ENCODE measurements at regions not wholly inside any gene's neighbourhood (a gene's known extent, or its start where the extent isn't known, plus 50 kb on each side); places are given as distances from the start of the nearest gene placed in this dataset.

DNA sequence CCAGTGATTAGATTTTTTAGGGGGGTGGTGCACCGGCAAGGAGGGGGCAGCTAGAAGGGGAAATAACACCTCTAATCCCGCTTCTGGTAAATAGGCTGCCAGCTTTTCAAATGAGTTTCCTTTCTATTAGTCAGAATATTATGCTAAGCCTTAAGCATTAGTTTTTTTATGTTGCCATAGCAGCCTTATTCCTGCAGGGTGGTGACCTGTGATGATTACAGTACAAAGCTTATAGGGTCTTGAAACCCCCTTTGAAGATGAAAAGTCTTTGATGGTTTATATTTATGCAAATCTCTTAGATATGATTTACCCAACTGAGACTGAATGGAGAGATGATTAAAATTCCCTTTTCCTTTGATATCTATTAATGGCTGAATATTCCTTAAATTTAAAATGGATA lies 109.8 kb downstream of the ZIC5 start:
- no peak for DNase-seq (ENCODE audit: low spot score)

DNA sequence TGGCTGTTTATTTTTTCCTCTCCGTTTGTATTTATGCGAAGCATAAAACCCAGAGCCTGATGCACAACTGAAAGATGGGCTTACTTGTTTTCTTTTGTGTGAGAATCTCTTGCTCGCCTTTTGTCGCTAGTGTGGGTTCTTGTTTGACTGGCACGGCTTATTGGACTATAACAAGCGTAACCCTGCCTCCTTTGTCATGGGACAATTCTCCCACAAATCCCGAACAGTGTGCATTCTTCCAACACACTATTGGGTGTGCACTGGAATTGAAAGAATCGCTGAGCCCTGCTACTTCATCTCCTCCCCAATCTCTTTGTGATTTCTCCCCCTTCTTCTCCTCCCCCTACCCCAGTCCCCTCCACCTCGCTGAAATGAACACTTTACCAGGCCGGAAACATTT lies 110.8 kb downstream of the ZIC5 start:
- no peak for DNase-seq (ENCODE audit: low spot score)

DNA sequence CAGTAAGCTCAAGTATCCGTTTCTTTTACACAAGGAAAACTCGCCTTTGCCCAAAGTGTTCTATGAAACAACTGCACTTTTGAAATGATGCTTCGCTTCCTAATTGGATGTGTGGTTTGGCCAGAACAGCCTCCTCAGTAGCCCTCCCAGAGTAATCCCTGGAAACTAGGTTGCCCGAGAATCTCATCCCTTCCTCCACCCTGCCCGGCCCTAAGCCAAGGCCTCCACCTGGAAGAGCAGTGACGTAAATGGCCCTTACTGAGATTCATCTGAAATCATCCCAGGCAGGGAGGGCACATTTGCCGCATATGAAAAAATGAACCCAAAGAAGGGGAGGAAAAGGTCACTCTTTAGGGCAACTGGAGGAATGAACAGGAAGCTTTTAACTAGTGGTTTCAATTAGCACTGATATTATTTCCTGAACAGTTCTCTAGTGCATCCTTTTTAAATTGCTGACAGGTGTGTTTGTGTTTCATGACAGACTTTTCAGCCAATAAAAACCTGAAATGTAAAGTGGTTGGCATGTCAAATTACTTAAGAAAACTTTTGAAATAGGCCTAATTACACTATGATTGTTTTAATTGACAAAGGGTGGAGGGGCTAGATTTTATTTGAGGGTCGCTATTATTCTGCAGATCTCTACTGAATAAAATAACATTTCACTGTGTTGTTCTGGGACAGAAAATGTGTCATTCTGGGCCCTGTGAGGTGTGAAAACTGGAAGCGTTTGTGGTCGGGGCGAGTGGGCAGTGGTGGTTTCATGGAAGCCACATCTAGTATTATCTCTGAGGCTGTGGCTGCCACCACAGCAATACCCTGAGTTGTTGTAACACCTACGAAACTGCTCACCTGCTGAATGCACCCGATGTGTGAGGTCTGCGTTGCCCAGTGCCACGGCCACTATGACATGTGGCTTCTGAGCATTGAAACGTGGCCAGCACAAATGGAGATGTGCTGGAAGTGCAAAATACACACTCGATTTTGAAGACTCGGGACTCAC lies 112.1 kb downstream of the ZIC5 start:
- no peak for DNase-seq (ENCODE audit: low spot score)

DNA sequence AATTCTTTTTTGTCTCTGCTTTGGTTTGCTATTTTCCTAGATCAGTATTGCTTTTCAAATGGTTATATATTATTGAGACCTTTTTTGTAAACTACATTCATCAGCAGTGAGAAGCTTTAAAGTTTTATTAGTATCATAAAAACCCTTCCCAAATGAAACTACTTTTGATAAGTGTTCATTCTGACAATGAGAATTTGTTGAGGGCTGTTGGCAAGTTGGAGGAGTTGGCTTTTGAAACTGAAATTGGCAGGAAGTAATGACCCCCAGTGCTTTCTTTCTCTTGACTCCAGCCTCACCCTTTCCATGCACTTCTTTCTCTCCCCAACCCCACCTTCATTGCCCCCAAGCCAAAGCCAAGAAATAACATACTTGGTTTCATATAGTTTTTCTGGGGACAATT lies 113.8 kb downstream of the ZIC5 start:
- no peak for DNase-seq (ENCODE audit: low spot score)

DNA sequence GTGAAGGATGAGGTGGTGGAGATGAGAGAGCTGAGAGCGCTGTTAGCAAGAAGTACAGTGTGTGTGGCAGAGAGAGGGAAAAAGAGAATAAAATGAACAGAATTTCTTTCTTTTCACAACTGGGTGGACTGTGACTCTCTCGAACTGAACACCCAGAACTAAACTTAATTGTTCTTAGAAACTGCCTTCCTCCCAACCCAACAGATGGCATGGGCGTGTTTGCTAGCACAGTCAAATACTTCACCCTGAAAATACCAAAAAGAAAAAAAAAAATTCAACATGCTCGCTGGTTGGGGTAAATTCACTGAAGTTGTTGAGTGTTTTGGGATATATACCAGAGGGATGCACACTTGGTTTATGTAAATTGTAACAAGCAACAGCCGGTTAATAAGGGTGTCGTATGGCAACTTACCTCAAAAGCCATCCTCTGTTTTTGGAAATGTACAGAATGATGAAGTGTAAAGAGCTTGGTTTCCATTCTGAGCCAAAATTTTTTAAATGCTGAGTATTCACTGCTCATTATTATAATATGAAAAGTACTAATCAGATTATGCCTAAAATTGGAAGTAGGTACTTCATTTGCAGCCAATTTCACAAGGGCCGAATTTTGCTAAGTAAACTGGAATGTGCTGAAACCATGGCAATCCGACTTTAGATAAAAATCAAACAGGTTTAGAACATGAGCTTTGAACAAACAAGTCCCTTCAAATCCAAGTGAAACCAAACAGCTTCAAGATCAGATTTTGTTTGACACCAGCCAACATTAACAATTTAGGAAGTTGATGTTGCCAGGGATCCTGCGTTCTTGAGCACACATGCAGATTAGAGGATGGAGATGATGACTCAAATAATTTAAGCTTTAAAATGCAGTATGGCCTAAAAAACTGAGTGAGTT lies 115.8 kb downstream of the ZIC5 start:
- no peak for DNase-seq (ENCODE audit: low spot score)

DNA sequence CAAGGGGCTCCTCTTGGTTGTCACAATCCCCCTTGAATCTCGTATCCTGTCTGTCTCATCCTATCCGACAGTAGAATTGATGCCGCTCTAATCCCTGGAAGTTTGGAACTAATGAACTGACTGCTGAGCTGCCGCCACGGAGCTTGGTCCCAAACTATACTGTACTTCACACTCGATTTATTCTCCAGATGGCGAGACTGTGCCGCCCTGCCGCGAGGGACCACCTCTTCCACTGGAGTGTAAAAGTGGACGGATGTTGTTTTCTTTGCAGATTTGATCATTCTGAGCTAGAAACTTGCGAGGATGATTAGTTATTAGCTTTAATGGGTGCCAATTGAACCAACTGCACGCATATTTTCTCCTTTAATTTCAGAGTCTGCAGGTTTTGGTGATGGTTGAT lies 117.2 kb downstream of the ZIC5 start:
- no peak for DNase-seq (ENCODE audit: low spot score)

DNA sequence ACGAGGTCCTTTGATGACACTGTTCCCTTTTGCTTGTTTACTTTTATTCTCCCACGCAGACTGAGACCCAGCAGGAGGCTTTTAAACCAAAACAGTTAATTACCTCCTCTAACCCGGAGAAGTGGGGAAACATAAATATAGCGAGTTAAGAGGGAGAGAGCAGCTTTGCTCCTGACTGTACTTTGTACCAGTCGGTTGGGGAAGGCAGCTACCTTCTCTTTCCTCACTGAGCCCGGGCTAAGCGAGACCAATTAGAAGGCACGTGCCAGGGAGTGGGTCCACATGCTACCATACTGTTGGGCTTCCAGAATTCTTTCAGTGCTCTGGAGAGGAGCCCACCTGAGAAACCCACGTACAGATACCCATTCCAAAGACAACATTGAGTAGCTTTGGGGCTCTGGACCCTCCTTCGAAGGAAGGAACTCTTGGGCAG lies 124.2 kb downstream of the ZIC5 start:
- no peak for DNase-seq (ENCODE audit: low spot score)

DNA sequence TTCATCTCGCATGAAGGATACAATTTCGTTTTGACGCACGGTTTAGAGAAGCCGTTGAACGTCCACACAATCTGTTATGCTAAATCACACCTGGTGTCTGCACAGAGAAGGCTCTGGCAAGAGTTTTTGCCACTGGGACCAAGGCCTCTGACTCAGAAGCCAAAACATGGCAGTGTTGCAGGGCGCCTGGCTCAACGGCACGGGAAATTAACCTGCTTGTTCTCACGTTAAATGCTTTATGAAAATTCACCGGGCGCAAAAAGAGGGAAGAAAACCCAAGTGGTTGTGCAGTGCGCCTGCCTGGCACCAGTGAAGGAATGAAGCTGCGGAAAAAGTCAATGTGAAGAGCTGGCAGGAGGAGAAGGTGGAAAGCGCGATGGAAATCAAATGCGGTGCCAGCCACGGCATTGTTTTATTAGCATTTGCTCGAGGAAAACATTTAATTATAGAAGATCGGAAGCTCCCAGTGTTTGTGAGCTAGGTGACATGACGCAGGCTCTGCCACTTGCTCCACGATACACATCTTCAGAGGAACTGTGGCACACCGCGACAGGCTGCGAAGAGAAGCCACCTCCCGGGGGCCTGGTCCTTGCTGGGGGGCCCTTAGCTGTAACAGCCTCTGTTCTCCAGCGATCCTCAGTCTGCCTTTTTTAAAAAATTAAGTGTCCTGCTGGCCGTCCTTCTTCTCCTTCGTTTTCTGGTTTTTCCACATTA lies 126.2 kb downstream of the ZIC5 start:
- DNase-seq (ENCODE audit: low spot score): no peak

DNA sequence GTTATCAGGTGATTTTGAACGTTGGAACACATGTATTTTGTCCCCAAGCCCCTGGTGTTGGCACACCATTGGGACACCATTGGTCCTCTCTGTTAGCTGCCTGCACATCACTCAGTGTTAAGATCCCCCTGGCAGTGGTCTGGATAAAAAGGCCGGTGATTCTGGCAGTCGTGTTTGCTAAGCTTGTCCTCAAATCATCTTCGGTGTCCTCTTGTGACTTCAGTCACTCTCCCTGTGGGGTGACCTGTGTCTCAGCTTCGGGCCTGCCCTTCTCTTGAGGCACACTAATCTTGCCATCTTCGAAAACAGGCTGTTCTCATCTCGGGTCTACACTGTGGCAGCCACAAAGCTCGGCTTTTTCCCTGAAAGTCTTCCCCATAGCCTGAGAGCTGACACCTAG lies 127.1 kb downstream of the ZIC5 start:
- no peak for DNase-seq (ENCODE audit: low spot score)

DNA sequence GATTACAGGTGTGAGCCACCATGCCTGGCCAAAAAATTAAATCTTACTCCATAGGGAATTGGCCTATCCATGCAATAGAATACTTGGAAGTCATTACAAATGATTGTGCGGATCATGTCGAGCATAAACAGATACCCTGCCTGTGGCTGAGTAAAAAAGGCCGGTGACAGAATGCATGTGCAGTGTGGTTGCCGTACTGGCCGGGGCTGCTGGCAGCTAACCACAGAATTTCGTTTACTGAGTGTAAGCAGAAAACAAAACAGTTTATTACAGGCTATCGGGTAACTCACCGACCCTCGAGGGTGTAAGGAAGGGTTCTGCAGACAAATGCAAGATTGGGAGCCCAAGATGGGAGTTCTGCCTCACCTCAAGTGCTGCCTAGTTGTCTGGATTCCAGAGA lies 127.7 kb downstream of the ZIC5 start:
- DNase-seq (ENCODE audit: low spot score): no peak

DNA sequence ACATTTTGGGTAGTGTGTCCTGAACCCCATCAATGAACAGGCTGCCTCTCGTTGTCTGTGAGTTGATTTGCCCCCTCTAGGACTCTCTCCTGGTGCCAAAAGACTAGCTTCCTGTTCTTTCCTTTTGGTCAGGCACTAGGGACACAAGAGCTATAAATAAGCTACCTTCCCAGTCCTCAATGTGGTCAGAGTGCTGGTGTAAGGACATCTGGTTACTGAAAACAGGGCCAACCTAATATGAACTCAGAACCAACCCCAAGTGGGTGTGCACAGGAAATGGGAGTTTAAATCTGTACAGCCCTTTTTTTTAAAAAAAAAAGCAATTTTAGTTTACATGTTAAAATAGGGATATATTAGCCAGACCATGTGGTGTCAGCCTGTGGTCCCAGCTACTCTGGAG lies 129.2 kb downstream of the ZIC5 start:
- no peak for DNase-seq (ENCODE audit: low spot score)

DNA sequence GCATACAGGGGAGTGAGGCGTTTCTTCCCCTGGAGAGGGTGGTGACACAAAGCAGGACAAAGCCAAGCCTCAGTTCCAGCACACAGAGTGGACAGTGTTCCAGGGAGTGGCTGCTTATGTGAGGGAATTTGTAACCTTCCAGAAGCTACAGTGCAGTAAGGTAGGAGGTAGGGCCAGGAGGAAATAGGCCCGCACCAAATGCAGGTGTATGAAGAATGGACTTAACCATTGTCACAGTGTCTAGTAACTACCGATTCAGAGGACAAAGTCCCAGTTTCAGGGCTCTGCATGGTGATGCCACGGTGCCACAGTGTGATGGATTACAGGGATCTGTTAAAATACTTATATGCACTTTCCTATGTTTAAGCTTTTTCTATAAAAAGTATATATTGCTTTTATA lies 135.3 kb downstream of the ZIC5 start:
- DNase-seq (ENCODE audit: low spot score): no peak

DNA sequence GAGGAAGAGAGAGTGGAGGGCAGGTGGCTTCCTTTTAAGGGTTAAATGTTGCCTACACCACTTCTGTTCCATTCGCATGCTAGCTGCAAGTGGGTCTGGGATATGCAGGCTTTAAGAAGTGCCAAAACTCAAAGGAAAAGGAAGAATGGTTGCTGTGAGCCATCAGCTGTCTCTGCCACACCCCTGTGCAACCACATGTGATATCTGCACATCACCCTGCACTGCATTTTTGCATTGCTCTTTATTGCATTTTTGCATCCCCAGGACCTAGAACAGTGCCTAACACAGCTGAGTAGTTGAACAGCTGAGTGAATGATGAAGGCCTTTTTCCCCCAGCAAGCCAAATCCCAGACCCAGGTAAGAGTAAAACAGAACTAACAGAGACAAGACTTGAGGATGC lies 136.1 kb downstream of the ZIC5 start:
- DNase-seq (ENCODE audit: low spot score): no peak

DNA sequence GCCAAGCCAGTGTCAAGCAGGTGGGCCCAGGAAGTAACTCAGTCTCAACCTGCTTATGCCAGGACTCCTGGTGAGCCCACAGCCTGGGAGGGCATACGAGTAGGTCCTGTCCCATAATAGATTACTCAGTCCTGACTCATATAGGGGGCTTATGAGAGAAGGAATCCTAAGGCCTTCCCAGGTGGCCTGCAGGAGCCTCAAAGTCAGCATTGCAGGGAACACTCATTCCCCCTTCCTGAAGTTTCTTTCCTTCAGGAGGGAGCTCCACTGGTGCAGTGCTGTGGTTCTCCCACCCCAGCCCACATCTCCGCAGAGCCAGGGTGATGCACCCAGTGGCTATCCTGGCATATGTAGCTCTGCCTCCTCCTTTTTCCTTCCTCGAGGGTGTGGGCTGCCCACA lies 137.3 kb downstream of the ZIC5 start:
- no peak for DNase-seq (ENCODE audit: low spot score)

DNA sequence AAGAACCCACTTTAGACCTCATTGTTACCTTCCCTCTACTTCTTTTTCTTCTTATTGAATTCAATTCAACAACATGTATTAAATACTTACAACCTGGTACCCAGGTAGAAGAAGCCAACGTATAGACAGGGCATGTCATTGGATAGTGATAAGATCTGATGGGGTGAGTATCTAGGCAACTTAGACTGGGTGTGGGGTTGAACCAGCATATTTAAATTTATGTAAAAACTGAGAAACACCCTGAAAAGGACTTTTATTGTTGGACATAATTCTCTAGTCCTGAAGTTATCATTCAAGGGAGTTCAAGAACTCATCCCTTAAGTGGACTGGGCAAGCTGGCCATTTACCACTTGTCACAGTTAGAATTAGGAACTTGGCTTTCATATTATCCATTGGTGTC lies 139.2 kb downstream of the ZIC5 start:
- DNase-seq (ENCODE audit: low spot score): no peak

DNA sequence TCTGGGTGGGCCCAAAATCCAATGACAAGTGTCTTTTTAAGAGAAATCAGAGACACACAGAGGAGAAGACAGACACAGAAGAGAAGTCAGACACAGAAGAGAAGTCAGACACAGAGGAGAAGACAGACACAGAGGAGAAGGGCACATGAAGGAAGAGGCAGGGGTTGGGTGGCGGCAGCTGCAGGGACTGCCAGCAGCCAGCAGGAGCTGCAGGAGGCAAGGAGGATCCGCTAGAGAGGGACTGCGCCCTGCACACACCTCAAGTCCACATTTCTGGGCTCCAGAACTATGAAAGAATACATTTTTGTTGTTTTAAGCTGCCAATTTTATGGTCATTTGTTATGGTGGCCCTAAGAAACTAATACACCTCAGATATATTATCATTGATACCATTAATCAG lies 140.6 kb downstream of the ZIC5 start:
- DNase-seq (ENCODE audit: low spot score): no peak

DNA sequence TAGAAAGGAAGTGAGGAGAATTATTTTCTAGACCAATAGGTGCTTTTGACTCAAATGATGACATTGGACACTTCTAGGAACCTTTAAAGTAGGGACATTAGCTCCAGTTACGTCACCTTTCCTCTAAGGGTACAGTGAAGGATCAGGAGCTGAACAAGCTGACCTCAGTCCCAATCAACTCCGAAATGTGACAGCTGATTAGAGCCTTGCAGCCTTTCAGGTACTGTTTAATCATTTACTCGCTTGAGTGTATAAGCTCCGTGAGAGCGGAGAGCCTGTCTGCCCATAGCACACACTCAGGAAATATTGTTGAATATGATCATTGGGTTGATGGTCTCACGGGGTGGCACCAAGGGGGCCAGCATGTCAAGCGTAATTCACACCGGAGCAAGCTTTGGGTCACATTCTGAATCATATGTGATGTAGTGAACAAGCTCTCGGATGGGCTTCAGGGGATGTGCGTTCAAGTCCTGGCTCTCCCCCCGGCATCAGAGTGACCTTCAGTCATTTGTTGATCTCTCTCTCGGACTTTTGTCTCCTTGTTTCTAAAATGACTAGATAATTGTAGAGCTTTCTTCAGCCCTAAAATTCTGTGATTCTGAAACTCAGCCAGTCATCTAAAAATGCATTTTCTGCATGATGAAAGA lies 141.9 kb downstream of the ZIC5 start:
- no peak for DNase-seq (ENCODE audit: low spot score)

DNA sequence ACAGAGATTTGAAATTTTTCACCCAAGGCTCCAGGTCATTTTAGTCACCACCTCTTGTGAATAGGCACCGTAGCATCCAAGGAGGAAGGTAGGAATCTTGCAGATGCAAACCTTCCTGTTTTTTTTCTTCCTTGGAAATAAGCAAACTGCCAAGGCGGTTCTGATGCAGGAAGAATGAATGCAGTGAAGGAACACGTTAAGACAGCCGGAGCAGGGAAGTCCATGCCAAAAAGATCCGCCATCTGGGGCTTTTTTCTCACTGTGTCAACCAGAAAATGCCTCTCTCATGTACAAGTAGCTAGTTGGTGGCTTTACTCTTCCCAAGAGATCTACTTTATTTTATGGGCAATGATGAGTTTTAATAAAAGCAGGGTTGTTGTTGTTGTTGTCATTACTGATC lies 142.4 kb downstream of the ZIC5 start:
- no peak for DNase-seq (ENCODE audit: low spot score)

DNA sequence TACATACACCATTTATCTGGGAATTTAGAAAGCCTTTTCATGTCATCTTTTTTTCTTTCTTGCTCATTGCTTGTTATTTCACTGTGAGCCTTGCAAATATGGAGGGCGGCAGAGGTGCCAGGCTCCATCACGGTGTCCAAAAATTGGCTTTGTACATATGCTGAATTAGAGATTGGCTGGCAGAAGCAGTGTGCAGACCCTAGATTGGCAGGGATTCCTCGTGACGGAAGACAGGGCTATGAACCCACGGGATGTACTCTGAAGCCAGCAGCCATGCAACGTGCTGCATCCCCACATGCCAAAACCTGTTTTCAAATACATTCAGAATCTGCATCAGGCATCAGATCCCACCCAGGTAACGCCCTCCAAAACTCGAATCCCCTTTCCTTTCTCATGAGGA lies 142.8 kb downstream of the ZIC5 start:
- no peak for DNase-seq (ENCODE audit: low spot score)

DNA sequence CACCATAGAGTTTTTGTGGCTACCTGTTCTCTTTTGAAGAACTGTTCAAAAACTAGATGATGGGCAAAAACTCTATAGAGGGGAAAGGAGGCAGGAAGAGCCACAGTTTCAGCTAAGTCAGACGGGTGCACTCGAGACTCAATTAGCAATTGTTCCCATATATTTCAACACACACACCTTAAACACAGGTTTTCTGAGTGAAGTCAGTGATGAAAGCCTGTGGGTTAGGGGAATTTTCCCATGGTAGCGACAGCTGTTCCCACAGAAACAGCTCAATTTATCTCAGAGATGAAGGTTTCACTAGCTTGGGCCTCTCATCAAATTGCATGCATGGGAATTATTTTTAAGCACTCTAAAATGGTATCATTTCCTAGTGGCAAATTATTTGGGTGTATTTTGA lies 143.4 kb downstream of the ZIC5 start:
- no peak for DNase-seq (ENCODE audit: low spot score)

DNA sequence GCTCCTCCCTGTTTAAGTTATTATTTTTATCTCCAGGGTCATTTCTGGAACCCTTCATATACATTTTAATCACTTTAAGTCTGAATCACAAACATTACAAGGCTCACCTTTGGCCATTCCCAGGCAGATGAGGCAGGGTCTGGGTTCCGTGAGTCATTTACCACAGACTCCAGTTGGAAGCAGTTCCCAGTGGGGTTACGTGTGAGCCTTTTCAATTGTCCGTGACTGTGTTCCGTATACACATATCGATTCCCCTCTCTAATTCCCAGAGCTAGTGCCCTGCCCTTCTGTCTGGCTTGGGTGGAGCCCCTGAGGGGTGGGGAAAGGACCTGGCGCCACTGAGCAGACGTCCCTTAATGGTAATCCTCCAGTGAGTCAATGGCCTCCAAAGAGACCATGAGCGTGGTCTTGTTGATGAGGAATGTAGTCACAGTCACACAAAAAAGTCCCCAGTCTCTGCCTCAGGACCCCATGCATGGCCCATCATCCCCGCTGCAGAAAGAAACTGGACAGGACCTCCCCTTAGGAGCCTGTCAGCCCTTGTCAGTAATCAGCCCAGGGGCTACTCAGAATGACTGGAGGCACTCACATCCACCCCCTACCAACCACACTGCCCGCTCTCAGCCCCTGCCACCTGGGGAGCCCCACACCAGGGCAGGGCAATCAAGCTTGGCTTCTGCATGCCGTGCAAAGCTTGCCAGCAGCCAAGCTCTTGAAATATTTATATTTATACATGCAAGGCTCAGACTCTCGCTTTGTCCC lies 144.4 kb downstream of the ZIC5 start:
- DNase-seq (ENCODE audit: low spot score): no peak
